ENCODE measurements at regions not wholly inside any gene's neighbourhood (a gene's known extent, or its start where the extent isn't known, plus 50 kb on each side); places are given as distances from the start of the nearest gene placed in this dataset.

DNA sequence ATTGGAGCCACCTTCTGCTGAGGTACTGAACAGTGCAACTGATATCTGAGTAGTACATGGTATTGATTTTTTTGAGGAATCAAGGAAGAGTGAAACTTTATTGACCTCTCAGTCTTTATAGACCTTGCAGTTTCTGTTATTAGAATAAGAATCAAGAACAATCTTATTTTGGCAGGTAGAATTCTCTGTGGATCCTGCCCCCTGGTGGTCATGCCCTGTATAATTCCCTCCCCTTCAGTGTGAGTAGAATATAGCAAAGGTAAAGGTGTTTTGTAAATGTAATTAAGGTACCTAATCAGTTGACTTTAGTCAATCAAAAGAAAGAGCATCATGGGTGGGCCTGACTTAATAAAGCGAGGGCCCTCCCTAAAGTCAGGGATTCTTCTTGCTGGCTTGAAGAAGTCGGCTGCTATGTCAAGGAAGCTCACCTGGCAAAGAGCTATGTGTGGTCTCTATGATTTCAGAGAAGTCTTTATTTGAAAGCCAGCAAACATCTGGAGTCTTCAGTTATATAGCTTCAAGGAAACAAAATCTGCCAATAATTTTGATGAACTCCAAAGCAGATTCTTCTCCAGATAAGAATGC lies 142.8 kb downstream of the LSM5 start:
- DNase-seq (ENCODE audit: low spot score), result no peak

DNA sequence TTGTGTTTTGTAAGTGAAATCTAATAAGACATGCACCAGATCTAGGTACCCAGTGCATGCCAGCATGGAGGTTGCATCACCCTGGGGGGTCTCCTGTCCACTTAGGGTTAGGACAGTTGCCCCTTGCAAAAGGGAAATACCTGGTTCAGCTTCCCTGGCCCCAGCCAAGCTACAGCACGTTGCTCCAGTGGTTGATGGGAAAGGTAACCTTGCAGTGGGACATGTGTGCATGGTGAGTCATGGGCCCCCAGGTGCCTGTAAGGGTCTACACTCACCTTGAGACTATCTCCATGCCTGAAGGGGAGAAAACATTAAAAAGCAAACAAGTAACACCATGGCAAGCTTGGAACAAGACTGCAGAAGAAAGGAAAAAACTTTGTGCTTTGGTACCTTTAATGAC lies 143.9 kb downstream of the LSM5 start:
- no peak for DNase-seq (ENCODE audit: low spot score)

DNA sequence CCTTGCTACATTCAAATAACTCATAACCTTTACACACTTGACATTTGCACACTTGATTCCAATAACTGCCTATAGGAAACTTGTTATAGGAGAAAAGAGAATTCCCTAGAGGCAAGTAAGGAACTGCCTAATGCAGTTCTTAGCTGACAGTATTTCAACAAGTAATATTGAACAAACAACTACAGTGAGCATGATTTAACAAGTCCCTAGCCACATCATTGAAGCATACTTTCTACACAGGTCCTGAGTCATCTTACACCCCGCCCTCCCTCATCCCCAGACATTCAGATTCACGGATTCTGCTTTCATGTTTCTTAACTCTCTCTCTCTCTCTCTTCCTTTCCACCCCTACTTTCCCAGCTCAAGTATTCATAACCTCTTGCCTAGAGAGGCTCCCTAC lies 153.5 kb downstream of the LSM5 start:
- DNase-seq (ENCODE audit: low spot score), result no peak

- DNase-seq (ENCODE audit: low spot score), result no peak
Measured at GRCh38 chr7:32335107-32335506, 155.1 kb downstream of the LSM5 start.

DNA sequence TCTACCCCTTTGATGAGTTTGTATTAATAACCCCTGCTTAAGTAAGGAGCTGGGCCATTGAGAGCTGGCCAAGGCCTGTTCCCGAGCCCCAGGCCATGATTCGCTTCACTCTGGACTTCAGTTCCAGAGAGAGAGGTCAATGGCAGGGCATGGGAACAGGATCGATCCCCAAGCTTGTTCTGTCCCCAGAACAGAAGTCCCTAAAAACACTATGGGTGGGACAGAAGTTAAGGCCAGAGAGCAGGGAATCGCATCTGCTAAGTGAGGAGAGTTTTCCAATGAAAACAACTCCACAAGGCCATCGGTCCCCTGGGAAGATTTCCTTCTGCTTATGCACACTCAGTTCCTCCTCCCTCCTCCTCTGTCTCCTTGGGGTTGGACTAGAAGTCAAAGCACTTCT lies 159.6 kb downstream of the LSM5 start:
- no peak for DNase-seq (ENCODE audit: low spot score)

DNA sequence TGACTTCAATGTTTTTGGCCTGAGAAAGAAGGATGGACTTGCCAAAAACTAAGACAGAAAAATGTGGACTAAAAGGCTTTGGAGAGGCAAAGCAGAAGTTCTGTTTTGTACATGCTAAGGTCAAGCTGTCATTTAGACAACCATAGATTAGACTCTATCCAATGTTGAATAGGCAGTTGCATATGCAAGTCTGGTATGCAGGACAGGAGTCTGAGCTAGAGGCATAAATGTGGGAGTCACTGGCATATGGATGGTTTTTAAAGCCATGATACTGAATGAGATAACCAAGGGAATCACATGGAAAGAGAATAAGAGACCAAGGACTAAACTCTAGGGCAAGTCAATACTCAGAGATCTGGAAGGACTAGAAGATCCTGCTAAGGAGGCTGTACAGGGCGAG lies 164.1 kb downstream of the LSM5 start:
- DNase-seq (ENCODE audit: low spot score), result no peak

DNA sequence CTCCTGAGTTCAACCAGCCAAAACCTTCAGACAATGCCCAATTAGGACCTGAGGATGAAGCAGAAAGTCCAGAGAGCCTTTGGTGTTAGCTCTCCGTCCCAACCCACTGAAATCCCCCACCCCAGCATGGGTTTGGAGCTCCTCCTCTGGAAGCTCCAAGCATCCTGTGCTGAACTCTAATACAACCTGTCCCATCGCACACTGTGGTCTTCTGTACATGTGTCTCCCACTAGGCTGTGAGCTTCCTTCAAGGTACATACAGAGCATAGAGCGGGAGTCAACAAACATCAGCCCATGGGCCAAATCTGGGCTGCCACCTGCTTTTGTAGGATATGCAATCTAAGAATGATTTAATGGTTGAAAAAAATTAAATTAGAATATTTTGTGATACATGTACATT lies 166.5 kb downstream of the LSM5 start:
- DNase-seq (ENCODE audit: low spot score), result no peak

DNA sequence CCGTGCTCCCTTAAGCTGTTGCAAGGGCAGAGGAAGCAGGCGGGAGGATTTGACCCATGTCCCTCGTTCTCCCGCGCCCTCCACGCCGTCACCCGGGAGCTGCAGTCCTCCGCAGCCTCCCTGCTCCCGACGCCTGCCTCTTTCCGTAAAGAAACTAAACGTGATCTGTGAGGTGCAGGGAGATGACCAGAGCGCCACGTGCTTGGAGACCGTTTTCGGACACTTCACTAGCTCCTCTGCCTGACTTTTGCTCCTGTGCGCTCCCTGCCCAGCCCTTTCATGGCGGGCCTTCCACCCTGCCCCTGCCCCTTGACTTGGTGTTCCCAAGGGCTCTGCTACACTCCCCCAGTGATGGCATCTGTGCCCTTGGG lies 171.2 kb downstream of the LSM5 start:
- DNase-seq (ENCODE audit: low spot score), result no peak

GRCh38 chr7:32318300-32319011 lies 171.7 kb downstream of the LSM5 start:
- no peak for DNase-seq (ENCODE audit: low spot score)

GRCh38 chr7:32316839-32317238 lies 173.3 kb downstream of the LSM5 start:
- DNase-seq (ENCODE audit: low spot score), result no peak

GRCh38 chr7:32314761-32315160 lies 175.4 kb downstream of the LSM5 start:
- no peak for DNase-seq (ENCODE audit: low spot score)

DNA sequence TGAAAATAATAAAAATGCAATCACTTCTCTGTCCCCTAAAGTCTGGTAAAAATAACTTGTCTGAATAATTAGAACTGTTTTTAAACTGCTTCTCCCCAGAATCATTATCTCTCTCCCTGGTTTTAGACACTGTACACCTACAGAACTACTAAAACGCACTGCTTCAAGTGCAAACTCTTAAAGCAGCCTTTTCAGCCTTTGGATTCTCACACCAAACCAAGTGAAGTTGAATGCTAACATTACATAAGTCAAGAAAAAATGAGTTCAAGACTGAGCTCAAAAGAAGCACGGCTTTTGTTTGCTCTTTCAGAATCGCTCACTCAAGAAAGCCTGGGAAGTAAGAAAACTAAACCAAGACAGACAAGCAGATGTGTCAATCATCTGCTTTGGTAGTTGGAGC lies 188.8 kb downstream of the LSM5 start:
- DNase-seq (ENCODE audit: low spot score), result no peak

GRCh38 chr7:32299133-32299702 lies 191.0 kb downstream of the LSM5 start:
- DNase-seq (ENCODE audit: low spot score), result no peak

- no peak for DNase-seq (ENCODE audit: low spot score)
Measured at GRCh38 chr7:32298408-32299132, 191.6 kb downstream of the LSM5 start.

DNA sequence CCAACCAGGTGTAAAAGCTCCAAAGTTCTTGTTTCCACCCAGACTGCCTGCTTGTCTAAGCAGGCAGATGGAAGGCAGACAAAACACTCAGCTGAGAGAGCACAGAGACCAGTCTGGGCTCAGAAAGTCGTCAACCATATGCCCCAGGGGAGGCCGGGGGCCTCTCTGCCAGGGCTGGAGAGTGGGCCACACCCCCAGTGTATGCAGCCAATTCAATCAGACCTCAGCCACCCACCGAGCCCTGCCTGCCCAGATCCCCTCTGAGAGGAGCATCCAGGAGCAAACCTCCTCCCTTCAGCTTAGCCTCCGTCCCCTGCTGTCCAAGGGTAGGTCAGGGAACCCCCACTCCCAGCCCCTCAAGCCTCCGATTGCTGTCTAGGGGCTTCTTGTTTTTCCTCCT lies 196.3 kb downstream of the LSM5 start:
- DNase-seq (ENCODE audit: low spot score), result no peak

GRCh38 chr7:32289651-32290414 lies 200.3 kb downstream of the LSM5 start:
- DNase-seq (ENCODE audit: low spot score), result no peak

DNA sequence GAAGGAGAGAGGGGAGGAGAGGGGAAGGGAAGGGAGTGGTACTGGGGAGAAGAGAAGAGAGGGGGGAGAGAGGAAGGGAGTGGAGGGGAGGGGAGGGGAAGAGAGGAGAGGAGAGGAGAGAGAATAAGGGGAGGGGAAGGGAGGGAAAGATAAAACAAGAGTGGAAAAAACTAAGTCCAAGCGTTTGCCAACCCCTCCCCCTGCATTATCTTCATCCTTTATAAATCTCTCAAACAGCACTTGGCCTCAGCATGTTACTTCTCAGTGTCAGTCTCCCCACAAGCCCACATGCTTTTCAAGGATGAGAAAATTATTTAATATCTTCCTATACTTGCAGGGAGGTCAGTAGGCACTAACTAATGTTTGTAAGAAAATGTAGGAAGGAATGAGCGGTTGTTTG lies 204.5 kb downstream of the LSM5 start:
- no peak for DNase-seq (ENCODE audit: low spot score)

DNA sequence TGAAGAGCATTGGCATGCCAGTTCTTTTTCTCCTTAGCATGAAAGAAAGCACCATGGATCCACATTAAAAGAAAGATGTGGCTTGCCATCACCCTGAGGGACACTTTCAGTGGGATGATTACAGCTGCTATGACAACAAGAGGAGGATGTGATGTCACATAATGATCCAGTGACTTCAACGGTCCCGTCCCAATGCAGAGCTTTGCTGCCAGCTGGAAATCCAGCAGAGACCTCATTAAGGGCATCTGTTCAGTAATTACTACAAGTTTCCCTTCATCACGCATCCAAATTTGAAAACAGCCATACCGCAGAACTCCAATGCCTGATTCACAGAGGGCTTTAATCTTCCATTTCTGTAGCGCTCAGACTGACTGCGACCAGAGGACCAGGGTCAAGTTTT lies 206.6 kb downstream of the LSM5 start:
- no peak for DNase-seq (ENCODE audit: low spot score)

GRCh38 chr7:32279500-32279899 lies 209.3 kb upstream of the PDE1C start:
- no peak for DNase-seq (ENCODE audit: low spot score)

DNA sequence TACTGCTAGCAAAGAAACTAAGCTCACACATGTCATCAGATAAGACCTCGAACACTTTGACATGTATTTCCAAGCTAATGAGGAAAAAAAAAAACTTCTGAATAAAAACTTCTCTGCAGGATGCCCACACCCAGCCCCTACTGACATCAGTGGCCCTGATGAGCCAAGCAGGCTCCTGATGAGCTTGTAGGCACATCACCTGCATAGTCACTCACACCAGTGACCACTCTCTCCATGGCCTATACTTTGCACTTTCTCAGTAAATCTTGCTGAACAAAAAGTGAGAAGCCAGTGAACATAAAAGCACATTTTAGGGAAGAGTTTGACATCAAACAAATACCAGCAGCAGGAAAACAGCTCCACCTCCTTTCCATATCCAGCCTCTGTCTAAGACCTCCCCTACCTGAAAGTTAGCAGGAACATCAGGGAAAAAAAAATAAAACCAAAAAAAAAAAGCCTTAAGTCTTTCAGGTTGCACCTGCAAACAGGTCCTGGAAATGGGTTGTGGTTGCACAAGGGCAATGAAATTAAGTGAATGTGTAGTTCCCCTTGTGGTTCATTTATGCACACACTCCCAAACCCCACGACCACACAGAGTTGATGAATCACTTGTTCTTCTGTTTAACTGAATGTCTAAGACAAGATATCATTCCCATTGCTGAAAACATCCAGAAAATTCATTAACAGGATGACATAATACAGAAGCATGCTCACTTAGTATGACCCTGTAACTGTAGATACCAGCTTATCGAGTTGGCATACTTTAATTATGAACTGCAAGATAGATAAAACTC lies 205.2 kb upstream of the PDE1C start:
- DNase-seq (ENCODE audit: low spot score), result no peak

DNA sequence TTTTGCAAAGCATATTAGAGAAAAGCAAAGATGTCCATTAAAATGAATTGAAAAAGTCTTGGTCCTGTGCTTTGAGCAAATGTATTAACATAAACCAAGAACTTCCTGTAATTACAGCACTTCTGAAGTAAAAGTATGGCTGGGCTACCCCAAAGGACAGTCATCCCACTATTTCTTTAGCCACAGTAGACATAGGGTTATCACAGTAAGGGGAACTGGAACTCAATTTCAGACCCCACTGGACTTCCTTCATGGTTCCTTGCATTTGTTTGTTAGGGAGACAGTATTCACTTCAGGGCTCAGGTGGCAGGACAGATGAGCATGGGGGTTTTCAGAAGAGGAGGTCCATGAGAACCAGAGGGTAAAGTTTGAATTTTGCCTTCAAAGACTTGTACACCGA lies 203.1 kb upstream of the PDE1C start:
- no peak for DNase-seq (ENCODE audit: low spot score)
